ENCODE measurements at regions not wholly inside any gene's neighbourhood (a gene's known extent, or its start where the extent isn't known, plus 50 kb on each side); places are given as distances from the start of the nearest gene placed in this dataset.

DNA sequence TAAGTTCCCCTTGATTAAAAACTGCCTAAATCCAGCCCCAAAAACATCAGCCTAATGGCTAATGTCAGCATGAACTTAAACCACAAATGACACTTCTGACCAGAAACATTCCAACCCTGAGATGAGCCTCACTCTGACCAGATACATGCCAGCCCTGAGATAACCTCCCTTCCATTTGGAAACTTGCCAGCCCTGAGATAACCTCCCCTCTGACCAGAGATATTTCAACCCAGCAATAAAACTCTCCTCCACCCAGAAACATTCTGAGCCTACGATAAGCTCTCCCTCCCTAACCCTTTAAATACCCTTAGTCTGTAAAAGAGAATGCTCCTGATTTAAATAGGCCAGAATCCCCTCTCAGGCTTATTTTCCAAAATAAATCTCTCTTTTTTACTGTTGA lies 1035.7 kb upstream of the NUDT12 start:
- no peak for DNase-seq (ENCODE audit: low read depth)
- TF ChIP-seq, protein P1, sequence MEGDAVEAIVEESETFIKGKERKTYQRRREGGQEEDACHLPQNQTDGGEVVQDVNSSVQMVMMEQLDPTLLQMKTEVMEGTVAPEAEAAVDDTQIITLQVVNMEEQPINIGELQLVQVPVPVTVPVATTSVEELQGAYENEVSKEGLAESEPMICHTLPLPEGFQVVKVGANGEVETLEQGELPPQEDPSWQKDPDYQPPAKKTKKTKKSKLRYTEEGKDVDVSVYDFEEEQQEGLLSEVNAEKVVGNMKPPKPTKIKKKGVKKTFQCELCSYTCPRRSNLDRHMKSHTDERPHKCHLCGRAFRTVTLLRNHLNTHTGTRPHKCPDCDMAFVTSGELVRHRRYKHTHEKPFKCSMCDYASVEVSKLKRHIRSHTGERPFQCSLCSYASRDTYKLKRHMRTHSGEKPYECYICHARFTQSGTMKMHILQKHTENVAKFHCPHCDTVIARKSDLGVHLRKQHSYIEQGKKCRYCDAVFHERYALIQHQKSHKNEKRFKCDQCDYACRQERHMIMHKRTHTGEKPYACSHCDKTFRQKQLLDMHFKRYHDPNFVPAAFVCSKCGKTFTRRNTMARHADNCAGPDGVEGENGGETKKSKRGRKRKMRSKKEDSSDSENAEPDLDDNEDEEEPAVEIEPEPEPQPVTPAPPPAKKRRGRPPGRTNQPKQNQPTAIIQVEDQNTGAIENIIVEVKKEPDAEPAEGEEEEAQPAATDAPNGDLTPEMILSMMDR (IDR thresholded peaks at IDR 0.05; ENCODE audit: insufficient read depth, low read length, severe bottlenecking): no peak
- Histone ChIP-seq H3K36me3 (ENCODE audit: control insufficient read depth, insufficient read depth, low read length) (no peaks in the 10 kb centered on the region), H3K4me3 (ENCODE audit: low read depth, low read length) (no peak overlapping the region), H3K27me3 (ENCODE audit: control insufficient read depth, insufficient read depth, low read length) (no peaks in the 10 kb centered on the region)
- no peak for FAIRE-seq

DNA sequence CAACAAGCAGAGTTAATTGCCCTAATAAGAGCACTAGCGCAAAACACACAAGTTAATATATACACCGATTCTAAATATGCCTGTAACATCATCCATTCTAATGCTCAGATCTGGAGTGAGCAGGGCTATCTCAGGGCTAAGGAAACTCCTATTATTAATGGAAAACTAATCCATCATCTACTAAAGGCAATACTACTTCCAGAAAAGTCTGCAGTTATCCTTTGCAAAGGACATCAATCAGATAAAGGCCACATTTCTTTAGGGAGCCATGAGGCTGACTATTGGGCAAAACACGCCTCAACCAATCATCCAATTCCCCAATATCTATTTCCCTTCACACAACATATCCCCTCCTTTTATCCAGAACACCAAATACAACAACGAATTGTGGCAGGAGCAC lies 1032.3 kb upstream of the NUDT12 start:
- no peak for DNase-seq (ENCODE audit: low read depth)
- TF ChIP-seq, protein P1 (IDR thresholded peaks at IDR 0.05; ENCODE audit: insufficient read depth, low read length, severe bottlenecking): no peak
- Histone ChIP-seq H3K27me3 (ENCODE audit: control insufficient read depth, insufficient read depth, low read length) (no peaks in the 10 kb centered on the region), H3K36me3 (ENCODE audit: control insufficient read depth, insufficient read depth, low read length) (no peaks in the 10 kb centered on the region), H3K4me3 (ENCODE audit: low read depth, low read length) (no peak overlapping the region)
- no peak for FAIRE-seq

DNA sequence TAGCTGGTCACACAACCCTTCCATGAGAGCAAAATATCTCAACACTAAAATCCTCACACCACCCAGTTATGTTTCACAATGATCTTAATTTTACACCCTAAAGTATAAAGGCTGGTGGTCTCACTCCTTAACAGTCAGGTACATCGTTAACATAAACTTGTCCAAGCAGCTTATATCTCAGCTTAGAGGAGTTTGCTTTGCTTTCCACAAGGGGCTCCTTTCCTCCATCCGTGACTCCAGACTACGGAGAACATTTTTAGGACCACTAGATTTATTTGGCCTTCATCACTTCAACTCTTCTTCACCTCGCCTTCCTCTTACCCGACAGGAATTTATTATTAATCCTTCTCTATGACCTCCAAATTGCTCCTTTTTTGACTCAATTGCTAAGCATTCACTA lies 1014.1 kb upstream of the NUDT12 start:
- Histone ChIP-seq H3K36me3 (ENCODE audit: control insufficient read depth, insufficient read depth, low read length) (no peaks in the 10 kb centered on the region), H3K4me3 (ENCODE audit: low read depth, low read length) (no peak overlapping the region), H3K27me3 (ENCODE audit: control insufficient read depth, insufficient read depth, low read length) (no peaks in the 10 kb centered on the region)
- no peak for FAIRE-seq
- no peak for DNase-seq (ENCODE audit: low read depth)
- TF ChIP-seq, protein P1 (IDR thresholded peaks at IDR 0.05; ENCODE audit: insufficient read depth, low read length, severe bottlenecking): no peak

DNA sequence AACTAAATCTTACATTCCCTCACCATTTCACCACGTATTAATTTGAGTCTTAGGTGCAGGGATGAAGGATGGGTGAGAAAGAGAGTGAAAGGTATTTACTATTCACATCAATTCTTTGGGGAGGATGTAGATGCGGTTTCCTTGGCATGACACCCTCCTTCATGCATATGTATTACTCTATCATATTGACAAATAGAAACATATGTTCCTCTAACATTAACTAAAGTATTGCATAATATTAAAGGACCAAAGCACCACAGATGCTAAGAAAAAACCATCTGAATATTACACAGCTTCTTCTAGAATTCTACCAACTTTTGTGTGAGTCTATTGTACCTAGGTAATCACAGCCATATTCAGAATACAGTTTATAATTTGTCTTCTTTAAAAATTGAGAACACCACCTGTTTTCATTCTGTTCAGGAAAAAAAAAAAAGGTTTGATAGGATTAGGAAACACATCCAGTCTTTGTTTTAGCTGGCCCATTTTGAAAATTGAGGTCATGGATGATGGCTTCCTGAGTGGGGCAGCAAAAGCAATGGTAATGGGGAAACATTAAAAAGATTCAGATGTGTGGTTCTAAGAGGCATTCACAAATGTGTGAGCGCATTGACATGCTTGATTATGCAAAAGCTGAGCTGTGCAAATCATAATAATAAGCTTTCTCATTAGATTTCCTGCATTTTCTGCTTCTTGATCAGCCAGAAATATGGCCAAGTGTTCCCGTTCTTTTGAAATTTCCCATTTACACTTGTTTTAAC lies 1011.5 kb upstream of the NUDT12 start:
- Histone ChIP-seq H3K36me3 (ENCODE audit: control insufficient read depth, insufficient read depth, low read length) (no peaks in the 10 kb centered on the region), H3K27me3 (ENCODE audit: control insufficient read depth, insufficient read depth, low read length) (no peaks in the 10 kb centered on the region), H3K4me3 (ENCODE audit: low read depth, low read length) (no peak overlapping the region)
- TF ChIP-seq, protein P1 (IDR thresholded peaks at IDR 0.05; ENCODE audit: insufficient read depth, low read length, severe bottlenecking): no peak
- FAIRE-seq (no peak), DNase-seq (ENCODE audit: low read depth) (no peak)

DNA sequence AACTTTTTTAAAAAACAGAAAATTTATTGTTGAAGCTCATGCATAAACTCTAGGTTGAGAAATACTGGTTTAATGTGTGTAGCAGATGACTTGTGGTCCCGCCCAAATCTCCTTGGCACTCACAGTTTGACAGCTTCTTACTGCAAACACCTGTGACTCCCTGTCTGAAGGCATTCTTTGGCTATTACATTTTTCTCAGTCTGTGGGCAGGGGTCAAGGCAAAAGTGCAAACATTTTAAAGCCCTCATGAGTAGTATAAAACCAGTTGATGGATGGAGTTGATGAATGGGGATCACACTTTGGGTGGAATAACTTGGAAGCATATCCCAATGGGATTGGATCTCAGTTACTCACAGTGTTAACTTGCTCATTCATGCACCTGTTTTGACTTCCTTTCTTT lies 1007.0 kb upstream of the NUDT12 start:
- no peaks in the 10 kb centered on the region for H3K36me3 ChIP-seq (ENCODE audit: control insufficient read depth, insufficient read depth, low read length)
- no peak for DNase-seq (ENCODE audit: low read depth)
- no peak for FAIRE-seq
- TF ChIP-seq, protein P1 (IDR thresholded peaks at IDR 0.05; ENCODE audit: insufficient read depth, low read length, severe bottlenecking): no peak
- no peak overlapping the region for H3K4me3 ChIP-seq (ENCODE audit: low read depth, low read length)
- no peaks in the 10 kb centered on the region for H3K27me3 ChIP-seq (ENCODE audit: control insufficient read depth, insufficient read depth, low read length)

DNA sequence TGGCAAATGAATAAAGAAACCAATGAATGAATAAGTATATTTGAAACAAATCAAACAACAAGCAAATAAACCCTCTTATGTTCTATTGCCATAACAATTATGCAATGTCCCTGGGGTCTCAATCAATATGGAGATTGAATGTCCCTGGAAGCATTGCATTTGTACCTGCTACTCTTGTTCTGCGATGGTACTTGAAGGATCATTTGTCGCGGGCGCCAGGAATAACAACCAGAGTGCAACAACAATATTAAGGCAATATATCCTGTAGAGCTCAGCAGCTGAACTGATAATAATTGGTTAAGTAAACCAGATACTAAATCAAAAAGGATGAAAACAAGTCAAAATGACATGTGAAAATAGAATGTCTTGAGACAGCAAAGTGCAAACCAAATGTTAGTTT lies 1001.9 kb upstream of the NUDT12 start:
- Histone ChIP-seq H3K4me3 (ENCODE audit: low read depth, low read length) (no peak overlapping the region), H3K36me3 (ENCODE audit: control insufficient read depth, insufficient read depth, low read length) (no peaks in the 10 kb centered on the region), H3K27me3 (ENCODE audit: control insufficient read depth, insufficient read depth, low read length) (no peaks in the 10 kb centered on the region)
- TF ChIP-seq, protein P1 (IDR thresholded peaks at IDR 0.05; ENCODE audit: insufficient read depth, low read length, severe bottlenecking): no peak
- DNase-seq (ENCODE audit: low read depth) (no peak), FAIRE-seq (no peak)
